MCF 10A (cell line): ENCODE measurements at regions not wholly inside any gene's neighbourhood (a gene's known extent, or its start where the extent isn't known, plus 50 kb on each side); places are given as distances from the start of the nearest gene placed in this dataset.

ENCODE experiments used
- BruUV-seq: library from RNA; stranded (reverse); fragments of 400-500 nt; replicated peaks from 2 replicates; lab custom pipeline; 2021; lab: Mats Ljungman, UMichigan
- CTCF ChIA-PET: fragments of 300-600 bp; sonication (Branson Sonifier 250); formaldehyde crosslinking; extraction: SDS; loops from one replicate; lab custom pipeline; 2021; ENCODE audit warnings: antibody characterized with exemption, inconsistent platforms; lab: Yijun Ruan, JAX
- POLR2A ChIA-PET: fragments of 300-600, 350-650 bp; sonication (Branson Sonifier 250); formaldehyde crosslinking; extraction: SDS; loops from one replicate; lab custom pipeline; 2020; ENCODE audit warnings: antibody characterized with exemption, inconsistent platforms; lab: Yijun Ruan, JAX
- DNase-seq: peaks from one replicate; pipeline ENCODE4 v3.0.0-alpha.2; 2018; ENCODE audit not compliant: unreplicated experiment
- H3K27ac Mint-ChIP-seq: one replicate; pipeline ENCODE4 v1.8.0; 2022; ENCODE audit warnings: mild to moderate bottlenecking, low read depth, mixed read lengths; ENCODE audit not compliant: unreplicated experiment
- H3K27me3 Mint-ChIP-seq: one replicate; pipeline ENCODE4 v1.8.0; 2022; ENCODE audit warnings: mixed read lengths; ENCODE audit not compliant: insufficient read depth, unreplicated experiment
- H3K36me3 Mint-ChIP-seq: one replicate; pipeline ENCODE4 v1.8.0; 2022; ENCODE audit warnings: mild to moderate bottlenecking, moderate library complexity, mixed read lengths; ENCODE audit not compliant: insufficient read depth, unreplicated experiment
- H3K4me1 Mint-ChIP-seq: one replicate; pipeline ENCODE4 v1.8.0; 2022; ENCODE audit warnings: mixed read lengths; ENCODE audit not compliant: insufficient read depth, unreplicated experiment
- H3K4me3 Mint-ChIP-seq: one replicate; pipeline ENCODE4 v1.8.0; 2022; ENCODE audit warnings: mild to moderate bottlenecking, moderate library complexity, mixed read lengths; ENCODE audit not compliant: unreplicated experiment
- H3K9me3 Mint-ChIP-seq: one replicate; pipeline ENCODE4 v1.8.0; 2022; ENCODE audit warnings: mixed read lengths; ENCODE audit not compliant: unreplicated experiment
- CTCF ChIP-seq: fragments of 200-600 bp; IDR thresholded peaks from one replicate; pipeline ENCODE4 v1.8.0; 2022; ENCODE audit warnings: antibody characterized with exemption, mild to moderate bottlenecking; ENCODE audit not compliant: unreplicated experiment
- intact Hi-C: fragments of 100-400 bp; cut with micrococcal nuclease; formaldehyde crosslinking; loops from 2 replicates; pipeline ENCODE4 v1.14.1; 2022

DNA sequence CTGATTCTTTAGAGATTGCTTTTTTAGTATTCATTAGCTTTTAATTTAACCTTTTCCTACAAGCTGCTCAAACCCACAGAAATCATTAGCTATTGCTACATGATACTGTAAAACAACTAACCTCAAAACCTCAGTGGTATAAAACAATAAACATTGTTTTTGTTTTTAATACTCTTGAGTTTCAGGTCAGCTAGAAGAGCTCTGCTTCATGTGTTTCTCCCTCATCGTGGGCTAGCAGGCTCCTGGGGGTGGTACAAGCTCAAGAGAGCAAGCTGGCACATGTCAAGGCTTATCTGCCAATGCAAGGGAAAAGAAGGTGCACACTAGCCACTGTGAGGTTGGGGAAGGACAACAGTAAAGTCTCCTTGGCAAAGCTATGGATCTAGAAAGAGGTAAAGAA is 232.9 kb upstream of the PHF14 start:
- ChIA-PET CTCF (interaction anchor here (1.0 kb wide), 1 partner anchor 14 kb away, joined by 4 read pairs; no protein-coding TSS in a partner anchor), POLR2A (interaction anchor here (0.7 kb wide), 1 partner anchor 20 kb away, joined by 3 read pairs; no protein-coding TSS in a partner anchor)
- no TSS peak for BruUV-seq
- Mint-ChIP-seq H3K27ac (no peak overlapping the region), H3K4me3 (no peak overlapping the region), H3K27me3 (no peaks in the 10 kb centered on the region), H3K4me1 (no peaks in the 10 kb centered on the region), H3K36me3 (no peaks in the 10 kb centered on the region), H3K9me3 (peaks cover 9% of the 10 kb centered on the region)
- intact Hi-C loops: no loop called here
- no peak for TF ChIP-seq CTCF
- DNase-seq: no peak

DNA sequence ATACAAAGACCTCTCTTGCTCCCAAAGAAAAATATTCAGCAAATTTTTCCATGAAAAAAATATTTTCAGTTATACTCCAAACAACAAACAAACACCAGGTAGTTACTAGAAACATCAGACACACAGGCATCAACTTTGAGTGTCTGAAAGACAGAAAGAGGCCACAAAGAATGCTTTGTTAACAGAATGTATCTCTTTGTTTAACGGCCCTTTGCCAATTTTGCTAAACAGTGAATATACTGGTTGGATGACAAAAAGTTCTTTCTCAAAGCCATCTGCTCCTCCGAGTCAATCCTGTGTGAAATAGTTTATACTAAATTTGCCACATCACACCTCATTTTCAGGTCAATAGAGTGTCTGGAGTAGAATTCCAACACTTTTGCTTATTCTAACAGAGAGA is 216.7 kb upstream of the PHF14 start:
- no peak for TF ChIP-seq CTCF
- Mint-ChIP-seq H3K27ac (no peak overlapping the region), H3K27me3 (no peaks in the 10 kb centered on the region), H3K4me1 (no peaks in the 10 kb centered on the region), H3K4me3 (no peak overlapping the region), H3K9me3 (peaks cover 8% of the 10 kb centered on the region), H3K36me3 (no peaks in the 10 kb centered on the region)
- ChIA-PET CTCF (interaction anchor here (0.7 kb wide), 1 partner anchor 567 kb away, joined by 4 read pairs; no protein-coding TSS in a partner anchor), POLR2A (no interaction called here)
- BruUV-seq: no TSS peak
- no peak for DNase-seq
- intact Hi-C loops: no loop called here

GRCh38 chr7:10759120-10759519 is 214.6 kb upstream of the PHF14 start:
- ChIA-PET POLR2A (no interaction called here), CTCF (no interaction called here)
- TF ChIP-seq CTCF: no peak
- Mint-ChIP-seq H3K9me3 (peaks cover 8% of the 10 kb centered on the region), H3K4me1 (no peaks in the 10 kb centered on the region), H3K27me3 (no peaks in the 10 kb centered on the region), H3K36me3 (no peaks in the 10 kb centered on the region), H3K4me3 (no peak overlapping the region), H3K27ac (no peak overlapping the region)
- intact Hi-C loops: no loop called here
- BruUV-seq: no TSS peak
- no peak for DNase-seq

DNA sequence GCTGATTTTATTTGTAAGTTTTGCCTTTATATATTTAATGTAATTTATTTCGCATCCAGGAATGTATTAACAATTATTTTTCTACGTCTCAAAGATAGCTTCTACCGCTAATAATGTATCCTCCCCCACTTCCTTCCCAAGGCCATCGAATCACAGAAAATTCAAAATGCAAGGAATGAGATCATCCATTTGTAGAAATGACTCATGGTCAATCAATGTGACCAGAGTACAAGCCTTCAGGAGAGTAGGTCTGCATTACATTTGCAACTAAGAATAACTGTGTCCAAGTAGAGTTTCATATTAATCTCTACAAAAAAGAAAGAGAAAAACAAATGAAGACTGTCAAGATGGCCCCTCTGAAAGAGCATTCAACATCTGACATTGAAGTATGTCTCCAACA is 205.9 kb upstream of the PHF14 start:
- POLR2A ChIA-PET: no interaction called here
- Mint-ChIP-seq H3K4me1 (peaks cover 4% of the 10 kb centered on the region), H3K36me3 (no peaks in the 10 kb centered on the region), H3K4me3 (no peak overlapping the region), H3K27me3 (no peaks in the 10 kb centered on the region), H3K27ac (no peak overlapping the region), H3K9me3 (no peaks in the 10 kb centered on the region)
- intact Hi-C loops: no loop called here
- no peak for DNase-seq
- TF ChIP-seq CTCF: no peak
- no TSS peak for BruUV-seq
- CTCF ChIA-PET: interaction anchor here (0.7 kb wide), 1 partner anchor 84 kb away, joined by 4 read pairs; no protein-coding TSS in a partner anchor
